Fibroblast of skin of left biceps (primary cell): ENCODE measurements at regions not wholly inside any gene's neighbourhood (a gene's known extent, or its start where the extent isn't known, plus 50 kb on each side); places are given as distances from the start of the nearest gene placed in this dataset.
"Not testable (repeated sequence)": the region's sequence is repeated elsewhere in the genome, so short reads cannot be mapped to it uniquely, and the experiment has no call there.

Source experiments
- DNase-seq, 2 experiments: peaks; one replicate each; pipeline ENCODE4 v3.0.0-alpha.2; 2013; ENCODE audit warnings: low read depth in 2 of 2

GRCh38 chr14:98904677-98905076 is 367.3 kb downstream of the BCL11B start:
- no peak for DNase-seq

GRCh38 chr14:98906123-98906995 is 365.6 kb downstream of the BCL11B start:
- no peak for DNase-seq

- no peak for DNase-seq
These were observed 364.7 kb downstream of the BCL11B start for GRCh38 chr14:98907271-98907670.

GRCh38 chr14:98908050-98908449 is 363.9 kb downstream of the BCL11B start:
- DNase-seq, result no peak

GRCh38 chr14:98909251-98909944 is 362.6 kb downstream of the BCL11B start:
- peak; percentile 41 for DNase-seq

GRCh38 chr14:98910061-98910460 is 361.9 kb downstream of the BCL11B start:
- no peak for DNase-seq

- no peak for DNase-seq
These were observed 359.3 kb downstream of the BCL11B start for GRCh38 chr14:98912655-98913054.

- no peak for DNase-seq
These were observed 357.9 kb downstream of the BCL11B start for GRCh38 chr14:98913967-98914650.

GRCh38 chr14:98914942-98915341 is 357.1 kb downstream of the BCL11B start:
- no peak for DNase-seq

- no peak for DNase-seq
These were observed 356.4 kb downstream of the BCL11B start for GRCh38 chr14:98915625-98916024.

- DNase-seq, result no peak
These were observed 356.0 kb downstream of the BCL11B start for GRCh38 chr14:98916036-98916435.

- no peak for DNase-seq
These were observed 355.5 kb downstream of the BCL11B start for GRCh38 chr14:98916476-98916875.

- no peak for DNase-seq
These were observed 352.6 kb downstream of the BCL11B start for GRCh38 chr14:98919434-98919833.

- not testable (repeated sequence) for DNase-seq
These were observed 350.7 kb downstream of the BCL11B start for GRCh38 chr14:98921306-98921705.

GRCh38 chr14:98923596-98923995 is 348.4 kb downstream of the BCL11B start:
- DNase-seq, result no peak

- DNase-seq, result no peak
These were observed 348.0 kb downstream of the BCL11B start for GRCh38 chr14:98924046-98924445.

- DNase-seq, result no peak
These were observed 346.5 kb downstream of the BCL11B start for GRCh38 chr14:98925354-98926040.

GRCh38 chr14:98926146-98926545 is 345.9 kb downstream of the BCL11B start:
- no peak for DNase-seq

GRCh38 chr14:98926801-98927200 is 345.2 kb downstream of the BCL11B start:
- no peak for DNase-seq

GRCh38 chr14:98927986-98928385 is 344.0 kb downstream of the BCL11B start:
- DNase-seq, result no peak

GRCh38 chr14:98928418-98928817 is 343.6 kb downstream of the BCL11B start:
- DNase-seq, result no peak

- no peak for DNase-seq
These were observed 340.9 kb downstream of the BCL11B start for GRCh38 chr14:98931126-98931525.
